Cerebellar cortex (tissue), 1 donor: ENCODE measurements at regions not wholly inside any gene's neighbourhood (a gene's known extent, or its start where the extent isn't known, plus 50 kb on each side); places are given as distances from the start of the nearest gene placed in this dataset.
A peak's percentile ranks its signal among the peaks of the same experiment; 100 is the strongest.
"Not testable (repeated sequence)": the region's sequence is repeated elsewhere in the genome, so short reads cannot be mapped to it uniquely, and the experiment has no call there.

ENCODE experiments used
- DNase-seq: peaks from one replicate; pipeline ENCODE4 v3.0.0-alpha.2; 2015; ENCODE audit warnings: low spot score

DNA sequence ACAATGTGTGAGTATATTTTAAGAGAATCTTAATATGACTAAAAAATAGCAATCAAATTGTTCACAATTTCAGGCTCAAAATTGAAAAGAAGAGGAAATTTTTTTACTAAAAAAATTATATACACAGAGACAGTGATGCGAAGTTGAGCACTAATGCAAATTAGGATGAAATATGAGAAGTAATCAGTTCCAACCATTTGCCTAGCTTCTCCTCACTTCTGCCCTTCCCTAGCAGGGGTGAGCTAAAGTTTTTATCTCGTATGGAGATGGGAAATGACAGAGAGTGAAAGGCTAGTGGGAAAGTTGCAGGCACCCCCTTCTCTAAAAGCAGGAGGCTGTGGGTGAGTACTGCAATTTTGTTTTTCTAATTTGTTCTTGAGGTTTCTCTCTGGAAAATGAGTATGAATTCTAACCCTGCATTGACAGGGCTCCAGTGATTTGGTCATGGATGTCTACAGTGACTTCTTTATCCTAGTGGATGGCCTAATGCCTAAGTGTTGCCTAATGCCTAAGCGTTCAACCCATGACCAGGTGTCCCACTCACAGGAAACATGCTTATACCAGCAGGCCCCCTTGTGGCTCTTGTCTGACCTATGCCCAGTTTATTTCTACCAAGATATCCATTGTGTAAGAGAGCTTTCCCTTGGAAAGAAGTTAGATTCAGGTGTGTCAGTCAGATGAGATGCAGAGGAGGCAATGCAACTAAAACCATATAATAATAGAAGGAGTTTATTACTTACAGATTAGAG is 78.0 kb upstream of the HNMT start:
- DNase-seq, result no peak

DNA sequence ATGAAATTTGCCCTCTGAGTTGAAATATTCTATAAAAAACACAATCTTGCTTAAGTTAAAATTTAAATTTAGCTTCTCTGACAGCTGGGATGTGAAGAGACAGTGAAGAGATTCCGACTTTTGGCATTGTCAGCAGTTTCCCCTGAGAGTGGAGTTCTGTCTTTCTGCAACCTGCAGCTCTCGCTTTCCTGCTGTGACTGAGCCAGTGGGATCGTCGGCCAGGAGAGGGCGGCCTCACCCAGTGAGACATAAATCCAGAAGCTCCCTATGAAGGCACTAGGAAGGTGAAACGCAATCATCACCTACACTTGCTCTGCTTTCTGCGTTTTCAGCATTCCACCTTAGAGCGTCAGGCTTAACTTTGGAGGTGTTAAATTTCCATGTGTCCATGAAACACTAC is 75.4 kb upstream of the HNMT start:
- DNase-seq, result peak; percentile 11

DNA sequence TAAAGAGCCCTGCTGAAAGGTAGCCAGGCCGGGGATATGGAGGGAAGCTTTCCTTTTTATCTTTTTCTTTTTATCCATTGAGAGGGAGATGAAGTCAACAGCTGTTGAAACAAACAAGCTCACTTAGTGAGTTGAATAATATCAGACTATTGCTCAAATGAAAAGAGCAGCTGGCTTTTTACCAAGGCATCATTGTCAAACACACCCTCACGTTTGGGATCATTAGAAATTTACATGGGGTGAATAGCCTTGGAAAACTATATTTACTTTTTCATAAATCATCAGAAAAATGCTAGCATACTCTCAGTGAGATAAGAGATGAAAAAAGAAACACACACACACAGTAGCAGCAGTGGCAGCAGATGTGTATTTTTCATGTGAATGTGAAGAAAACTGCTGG is 71.5 kb upstream of the HNMT start:
- DNase-seq, result no peak

DNA sequence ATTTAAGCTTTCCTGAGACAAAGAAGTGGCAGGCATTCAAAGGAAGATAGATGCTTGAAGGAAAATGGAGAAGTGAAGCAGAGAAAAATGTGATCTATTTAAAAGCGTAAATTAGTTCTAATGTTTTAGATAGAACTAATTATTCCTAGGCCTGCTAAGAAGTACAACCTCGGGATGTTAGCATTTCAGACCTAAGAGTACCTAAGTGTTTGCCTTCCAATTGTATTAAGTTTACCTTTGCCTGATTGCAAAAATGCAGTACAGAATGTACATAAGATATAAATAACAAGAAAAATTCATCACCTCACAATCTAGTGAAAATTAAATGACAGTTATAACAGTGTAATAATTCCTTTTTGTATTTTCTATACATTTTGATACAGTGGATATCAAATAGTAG is 71.1 kb upstream of the HNMT start:
- DNase-seq, result no peak

DNA sequence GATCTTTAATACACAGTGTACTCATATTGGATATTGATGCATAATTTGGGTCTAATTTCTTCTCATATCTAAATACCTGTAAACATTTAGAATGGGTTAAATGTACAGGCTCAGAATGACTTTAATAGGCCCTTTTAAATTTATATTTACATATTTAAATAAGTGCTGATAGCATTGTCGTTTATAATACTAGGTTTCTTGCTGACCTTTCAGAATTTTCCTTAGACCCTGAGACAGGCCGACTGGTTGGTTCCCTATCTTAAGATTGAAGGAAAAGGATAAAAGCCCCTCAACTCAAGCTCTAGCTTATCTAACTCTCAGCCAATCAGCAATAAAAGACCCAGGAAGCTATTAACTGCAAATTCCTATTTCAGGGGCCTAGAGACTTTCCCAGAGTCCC is 67.8 kb upstream of the HNMT start:
- DNase-seq, result no peak

DNA sequence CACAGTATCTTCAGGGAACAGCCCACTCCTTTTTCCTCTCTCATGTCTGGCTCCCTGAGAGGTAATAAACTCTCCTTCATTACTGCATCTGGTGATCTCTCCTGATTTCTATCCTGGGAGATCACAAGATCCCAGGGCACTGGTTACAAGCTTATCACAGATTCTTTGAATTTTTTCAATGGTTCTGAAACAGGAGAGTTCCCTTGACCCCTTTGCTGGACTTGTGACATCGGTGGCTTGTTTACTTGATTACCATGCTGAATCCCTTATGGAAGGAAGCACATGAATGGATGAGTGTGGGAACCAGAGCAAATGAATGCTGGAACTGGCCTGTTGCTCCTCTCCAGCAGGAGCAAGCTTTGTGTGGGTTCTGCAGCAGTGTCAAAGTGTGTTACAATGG is 67.2 kb upstream of the HNMT start:
- DNase-seq, result no peak

DNA sequence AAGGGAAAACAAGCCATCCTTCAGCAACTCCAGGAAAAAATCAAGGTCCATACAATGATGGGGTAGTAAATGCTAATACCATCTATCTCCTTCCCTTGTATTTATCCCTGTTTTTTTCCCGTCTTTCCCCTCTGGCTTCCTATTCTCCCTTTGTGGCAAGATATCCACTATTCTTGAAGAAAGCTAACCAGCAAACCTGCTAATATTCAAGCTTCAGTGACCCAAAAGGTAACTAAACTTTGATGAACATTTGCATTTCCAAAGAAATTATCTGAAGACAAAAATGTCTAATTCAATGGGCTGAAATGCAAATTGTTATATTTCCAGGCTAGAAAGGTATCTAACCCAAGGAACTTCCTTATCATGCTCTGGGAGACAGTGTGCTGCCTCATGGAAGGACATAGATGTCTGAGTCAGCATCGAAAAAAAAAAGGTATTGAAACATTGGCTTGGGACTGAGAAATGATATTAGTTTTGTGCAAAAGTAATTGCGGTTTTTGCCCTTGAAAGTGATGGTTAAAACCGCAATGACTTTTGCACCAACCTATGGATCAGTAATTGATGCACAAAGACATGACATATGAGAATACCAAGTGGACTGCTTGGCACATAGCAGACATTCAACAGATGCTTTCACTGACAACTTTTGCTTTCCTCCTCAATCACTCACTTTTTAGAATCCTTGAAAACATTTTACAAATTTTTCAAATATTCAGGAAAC is 63.7 kb upstream of the HNMT start:
- DNase-seq, result no peak

DNA sequence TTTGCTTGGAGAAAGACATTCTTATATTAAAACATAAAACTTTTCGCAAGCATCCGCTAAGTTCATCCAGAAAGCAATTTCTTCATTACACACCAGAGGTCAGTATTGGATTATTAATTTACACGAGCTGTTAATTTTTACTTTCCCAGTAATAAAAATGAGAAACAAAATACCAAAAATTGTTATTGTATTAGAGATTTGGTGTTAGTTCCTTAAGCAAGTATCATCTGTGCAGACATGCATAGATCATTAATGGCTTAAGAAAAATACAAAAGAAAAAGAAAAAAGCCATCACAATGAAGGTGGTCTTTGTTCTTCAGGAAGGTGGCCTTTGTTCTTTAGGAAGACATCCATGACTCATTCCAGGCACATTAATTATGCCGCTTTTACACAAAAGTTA is 53.6 kb upstream of the HNMT start:
- DNase-seq, result peak; percentile 16

DNA sequence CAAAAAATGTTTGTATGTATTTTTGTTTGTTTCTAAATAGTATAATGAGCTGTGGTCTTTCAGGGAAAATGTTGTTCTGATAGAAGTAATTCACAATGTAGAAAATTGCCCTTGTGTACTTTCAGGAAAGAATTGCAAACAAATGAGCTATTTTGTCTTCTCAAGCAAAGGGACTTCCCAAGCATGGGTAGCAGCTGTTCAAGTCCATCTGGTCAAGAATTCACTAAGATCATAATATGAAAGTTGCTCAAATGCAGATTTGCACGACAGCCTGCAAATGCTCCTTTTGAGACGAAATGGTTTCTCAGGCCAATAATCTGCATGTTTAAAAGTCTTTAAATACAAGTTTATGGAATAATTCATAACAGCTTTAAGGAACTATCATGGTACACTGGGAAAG is 51.9 kb upstream of the HNMT start:
- no peak for DNase-seq

DNA sequence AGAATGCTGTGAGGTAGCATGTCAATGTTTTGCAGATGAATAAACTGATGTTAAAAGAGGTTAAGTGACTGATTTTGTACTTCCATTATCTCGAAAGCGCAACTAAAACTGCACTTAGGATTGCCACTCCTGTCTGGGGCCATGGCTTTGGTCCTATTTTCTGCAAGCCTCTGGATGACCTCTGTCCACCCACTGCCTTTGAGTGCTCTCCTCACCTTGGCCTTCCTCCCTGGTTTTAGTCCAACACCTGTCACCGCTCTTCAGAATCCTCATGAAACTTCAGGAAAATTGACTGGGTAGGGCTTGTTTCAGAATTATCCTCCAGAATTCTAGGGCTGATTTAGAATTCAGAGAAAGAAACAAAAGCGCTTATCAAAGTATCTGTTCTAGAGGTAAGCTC is 51.1 kb upstream of the HNMT start:
- DNase-seq, result no peak

DNA sequence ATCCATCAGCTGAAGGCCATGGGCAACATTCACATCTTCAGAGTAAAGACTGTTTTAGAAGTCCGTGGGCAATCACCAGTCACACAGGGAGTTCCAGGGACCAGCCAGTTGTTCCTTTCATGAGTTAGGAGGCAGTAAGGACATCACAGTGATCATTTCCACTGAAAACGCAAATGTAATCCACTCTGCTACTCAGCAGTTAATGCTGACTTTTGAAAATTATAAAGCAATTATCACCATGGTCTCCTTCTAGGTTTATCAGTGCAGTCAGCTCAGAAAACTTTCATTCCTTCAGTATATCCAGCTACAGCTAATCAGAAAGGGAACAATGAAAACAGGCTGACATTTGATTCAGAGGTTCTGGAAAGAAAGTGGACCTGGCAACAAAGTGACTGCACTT is 50.6 kb upstream of the HNMT start:
- not testable (repeated sequence) for DNase-seq
